Panc1 (cell line): ENCODE measurements at regions not wholly inside any gene's neighbourhood (a gene's known extent, or its start where the extent isn't known, plus 50 kb on each side); places are given as distances from the start of the nearest gene placed in this dataset.

ENCODE experiments used
- CTCF ChIP-seq: fragments of 450-650 bp; IDR thresholded peaks from 2 replicates; pipeline ENCODE4 v1.5.1; 2017; ENCODE audit warnings: mild to moderate bottlenecking
- POLR2AphosphoS5 ChIP-seq: IDR thresholded peaks from 2 replicates; pipeline ENCODE4 v1.6.1; 2012; ENCODE audit warnings: mild to moderate bottlenecking, low read depth, low read length, moderate library complexity
- SIN3A ChIP-seq: IDR thresholded peaks from 2 replicates; pipeline ENCODE4 v1.6.1; 2012; ENCODE audit warnings: low read depth, mild to moderate bottlenecking, low read length, moderate library complexity, borderline replicate concordance; ENCODE audit not compliant: insufficient read depth

- no peak for TF ChIP-seq CTCF
- no peak for TF ChIP-seq SIN3A
- no peak for TF ChIP-seq POLR2AphosphoS5
Measured at GRCh38 chr22:25484521-25485315, 79.8 kb upstream of the GRK3 start.
